GM19035 (cell line): ENCODE measurements at regions not wholly inside any gene's neighbourhood (a gene's known extent, or its start where the extent isn't known, plus 50 kb on each side); places are given as distances from the start of the nearest gene placed in this dataset.
"Not testable (repeated sequence)": the region's sequence is repeated elsewhere in the genome, so short reads cannot be mapped to it uniquely, and the experiment has no call there.

Experiments used
- ATAC-seq: cut with Tn5 transposase; IDR thresholded peaks from one replicate; pipeline ENCODE4 v1.9.1; 2021; ENCODE audit not compliant: unreplicated experiment

- ATAC-seq, result no peak
Measured at GRCh38 chrX:108875548-108875947, 139.2 kb upstream of the IRS4 start.

- not testable (repeated sequence) for ATAC-seq
Measured at GRCh38 chrX:108843039-108843438, 106.7 kb upstream of the IRS4 start.

- no peak for ATAC-seq
Measured at GRCh38 chrX:108833993-108834392, 97.6 kb upstream of the IRS4 start.

GRCh38 chrX:108811891-108812290, 75.5 kb upstream of the IRS4 start:
- no peak for ATAC-seq

- no peak for ATAC-seq
Measured at GRCh38 chrX:108795240-108795639, 58.9 kb upstream of the IRS4 start.
